GM23338 (cell line): ENCODE measurements at regions not wholly inside any gene's neighbourhood (a gene's known extent, or its start where the extent isn't known, plus 50 kb on each side); places are given as distances from the start of the nearest gene placed in this dataset.

ENCODE experiments used
- CREB1 ChIP-seq: fragments of 250-450 bp; sonication (Bioruptor Pico); IDR thresholded peaks from 2 replicates; pipeline ENCODE4 v1.5.0; 2020; ENCODE audit warnings: low read depth, mild to moderate bottlenecking, moderate library complexity
- CTCF ChIP-seq, 2 experiments: fragments of 200-600 bp in 1 of 2; sonication (generic) in 1 of 2; conservative IDR thresholded peaks; 2 replicates each; pipeline versions ENCODE4 v1.5.1 to v1.6.1; 2016 to 2017; ENCODE audit warnings: antibody characterized with exemption in 2 of 2, low read depth in 2 of 2, mild to moderate bottlenecking in 2 of 2, moderate library complexity in 1 of 2
- ETS1 ChIP-seq: IDR thresholded peaks from 2 replicates; pipeline ENCODE4 v1.6.1; 2016; ENCODE audit warnings: antibody characterized with exemption
- EZH2 ChIP-seq: fragments of 200-600 bp; sonication (generic); IDR thresholded peaks from one replicate; pipeline ENCODE4 v1.8.0; 2017; ENCODE audit warnings: antibody characterized with exemption, mild to moderate bottlenecking, low read depth; ENCODE audit not compliant: unreplicated experiment
- EZH2phosphoT487 ChIP-seq: fragments of 200-600 bp; sonication (generic); IDR thresholded peaks from one replicate; pipeline ENCODE4 v1.8.1; 2018; ENCODE audit warnings: antibody characterized with exemption; ENCODE audit not compliant: unreplicated experiment
- JUNB ChIP-seq: IDR thresholded peaks from one replicate; pipeline ENCODE4 v1.6.1; 2016; ENCODE audit warnings: antibody characterized with exemption; ENCODE audit not compliant: unreplicated experiment
- POLR2AphosphoS5 ChIP-seq: IDR thresholded peaks from 2 replicates; pipeline ENCODE4 v1.6.1; 2016; ENCODE audit warnings: antibody characterized with exemption, low read depth
- REST ChIP-seq: IDR thresholded peaks from one replicate; pipeline ENCODE4 v1.6.1; 2018; ENCODE audit warnings: antibody characterized with exemption; ENCODE audit not compliant: unreplicated experiment
- STAT1 ChIP-seq: IDR thresholded peaks from one replicate; pipeline ENCODE4 v1.6.1; 2016; ENCODE audit warnings: antibody characterized with exemption; ENCODE audit not compliant: unreplicated experiment
- ZNF114 ChIP-seq: fragments of 250-450 bp; sonication (Bioruptor Pico); IDR thresholded peaks from 2 replicates; pipeline ENCODE4 v1.5.0; 2020; ENCODE audit warnings: mild to moderate bottlenecking, moderate library complexity
- ZNF331 ChIP-seq: fragments of 250-450 bp; sonication (Bioruptor Pico); IDR thresholded peaks from 2 replicates; pipeline ENCODE4 v1.5.0; 2020; ENCODE audit warnings: low read depth, mild to moderate bottlenecking, moderate library complexity

- TF ChIP-seq CTCF (conservative IDR thresholded peaks at IDR 0.05; ENCODE audit: low read depth in 2 of 2): no peak
- TF ChIP-seq CREB1 (CRISPR knock-in tag): no peak
- TF ChIP-seq EZH2: no peak
- TF ChIP-seq ZNF331 (CRISPR knock-in tag): no peak
- no peak for TF ChIP-seq ETS1
- TF ChIP-seq POLR2AphosphoS5: no peak
- TF ChIP-seq JUNB: no peak
- TF ChIP-seq REST: no peak
- no peak for TF ChIP-seq EZH2phosphoT487
- TF ChIP-seq ZNF114 (CRISPR knock-in tag): no peak
- TF ChIP-seq STAT1: no peak
Observed at GRCh38 chr9:82131072-82131471, 142.5 kb downstream of the SPATA31D1 start.
